ENCODE measurements at regions not wholly inside any gene's neighbourhood (a gene's known extent, or its start where the extent isn't known, plus 50 kb on each side); places are given as distances from the start of the nearest gene placed in this dataset.

- 0% methylated on average over 6 of the region's 6 CpGs for WGBS (ENCODE audit: insufficient coverage, low coverage, missing lambda C conversion rate)
- POLR2A ChIA-PET, result interaction anchor here (0.7 to 1.2 kb wide), 3 partner anchors 9 to 16 kb away, joined by 3 to 7 read pairs (median 3); no protein-coding TSS in a partner anchor
- CTCF ChIA-PET (ENCODE audit: low intra/inter-chr PET ratio), result no interaction called here
- TF ChIP-seq, protein P1, sequence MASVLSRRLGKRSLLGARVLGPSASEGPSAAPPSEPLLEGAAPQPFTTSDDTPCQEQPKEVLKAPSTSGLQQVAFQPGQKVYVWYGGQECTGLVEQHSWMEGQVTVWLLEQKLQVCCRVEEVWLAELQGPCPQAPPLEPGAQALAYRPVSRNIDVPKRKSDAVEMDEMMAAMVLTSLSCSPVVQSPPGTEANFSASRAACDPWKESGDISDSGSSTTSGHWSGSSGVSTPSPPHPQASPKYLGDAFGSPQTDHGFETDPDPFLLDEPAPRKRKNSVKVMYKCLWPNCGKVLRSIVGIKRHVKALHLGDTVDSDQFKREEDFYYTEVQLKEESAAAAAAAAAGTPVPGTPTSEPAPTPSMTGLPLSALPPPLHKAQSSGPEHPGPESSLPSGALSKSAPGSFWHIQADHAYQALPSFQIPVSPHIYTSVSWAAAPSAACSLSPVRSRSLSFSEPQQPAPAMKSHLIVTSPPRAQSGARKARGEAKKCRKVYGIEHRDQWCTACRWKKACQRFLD (CRISPR knock-in tag; IDR thresholded peaks at IDR 0.05), result 0 out of 2 replicates have a peak, but pooled peaks have one; percentile 50
- TF ChIP-seq ARID1B (IDR thresholded peaks at IDR 0.05) (peak; percentile 40; the same call in 1 of the 2 replicates), CREM (IDR thresholded peaks at IDR 0.05; ENCODE audit: low read depth) (peak; percentile 77), HMG20A (CRISPR knock-in tag; conservative IDR thresholded peaks at IDR 0.05) (no peak), SMARCA4 (IDR thresholded peaks at IDR 0.05) (peak; percentile 62), SETDB1 (IDR thresholded peaks at IDR 0.05; ENCODE audit: low read length) (no peak), SMARCE1 (IDR thresholded peaks at IDR 0.05) (peak; percentile 22; the same call in 1 of the 2 replicates), ZNF280A (IDR thresholded peaks at IDR 0.05; ENCODE audit: low read depth, partially characterized antibody) (no peak), CEBPG (CRISPR knock-in tag; IDR thresholded peaks at IDR 0.05) (peak; percentile 21; the same call in 1 of the 2 replicates), CEBPG (tag; conservative IDR thresholded peaks at IDR 0.05 in 1 of 2, IDR thresholded peaks at IDR 0.05 in 1 of 2) (peak in 1 of 2 experiments; percentile 42; a peak in 2 of 4 replicates), JUND (IDR thresholded peaks at IDR 0.05; ENCODE audit: borderline replicate concordance, low read depth, low read length) (peak; percentile 29; the same call in 1 of the 2 replicates), JUND (tag; IDR thresholded peaks at IDR 0.05; ENCODE audit: borderline replicate concordance, low read depth, low read length) (no peak; the same call in 2 of the 3 replicates), ETV5 (CRISPR knock-in tag; IDR thresholded peaks at IDR 0.05; ENCODE audit: low read depth) (no peak), ATF1 (CRISPR knock-in tag; IDR thresholded peaks at IDR 0.05) (no peak), ATF1 (tag; IDR thresholded peaks at IDR 0.05) (peak; percentile 68), ATF7 (IDR thresholded peaks at IDR 0.05) (peak; percentile 56; the same call in 1 of the 2 replicates), TCF3 (CRISPR knock-in tag; IDR thresholded peaks at IDR 0.05) (0 out of 2 replicates have a peak, but pooled peaks have one; percentile 15), CEBPB (tag; IDR thresholded peaks at IDR 0.05) (peak; percentile 86)
- TF ChIP-seq, protein P2, sequence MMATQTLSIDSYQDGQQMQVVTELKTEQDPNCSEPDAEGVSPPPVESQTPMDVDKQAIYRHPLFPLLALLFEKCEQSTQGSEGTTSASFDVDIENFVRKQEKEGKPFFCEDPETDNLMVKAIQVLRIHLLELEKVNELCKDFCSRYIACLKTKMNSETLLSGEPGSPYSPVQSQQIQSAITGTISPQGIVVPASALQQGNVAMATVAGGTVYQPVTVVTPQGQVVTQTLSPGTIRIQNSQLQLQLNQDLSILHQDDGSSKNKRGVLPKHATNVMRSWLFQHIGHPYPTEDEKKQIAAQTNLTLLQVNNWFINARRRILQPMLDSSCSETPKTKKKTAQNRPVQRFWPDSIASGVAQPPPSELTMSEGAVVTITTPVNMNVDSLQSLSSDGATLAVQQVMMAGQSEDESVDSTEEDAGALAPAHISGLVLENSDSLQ (IDR thresholded peaks at IDR 0.05), result peak; percentile 86
- TF ChIP-seq, protein P3, sequence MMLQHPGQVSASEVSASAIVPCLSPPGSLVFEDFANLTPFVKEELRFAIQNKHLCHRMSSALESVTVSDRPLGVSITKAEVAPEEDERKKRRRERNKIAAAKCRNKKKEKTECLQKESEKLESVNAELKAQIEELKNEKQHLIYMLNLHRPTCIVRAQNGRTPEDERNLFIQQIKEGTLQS (IDR thresholded peaks at IDR 0.05), result peak; percentile 45; the same call in 1 of the 2 replicates
- TF ChIP-seq, protein P3 (CRISPR knock-in tag; conservative IDR thresholded peaks at IDR 0.05), result no peak
These were observed 169.7 kb downstream of the ZDHHC21 start for GRCh38 chr9:14523545-14523944.

More at GRCh38 chr9:14523545-14523944, 169.7 kb downstream of the ZDHHC21 start:
- H2AFZ ChIP-seq (ENCODE audit: low read depth, low read length), result peak overlapping the region; percentile 75
- in situ Hi-C loops (cut with MboI) (no loop called here), intact Hi-C loops (cut with micrococcal nuclease) (loop anchor here (5.0 kb wide), 1 partner anchor 46 kb away; no protein-coding TSS in a partner anchor)
- ATAC-seq (peak; percentile 57), FAIRE-seq (peak; percentile 82), DNase-seq (ENCODE audit: extremely low read depth in 1 of 4, low spot score in 3 of 4) (no peak)
- H3K4me3 ChIP-seq, result no peak overlapping the region
- peak overlapping the region; percentile 67 for H3K4me2 ChIP-seq (ENCODE audit: insufficient read depth, low read length)
- BruUV-seq (replicated peaks), result no TSS peak
- H3K36me3 ChIP-seq (ENCODE audit: control insufficient read depth, insufficient read depth, low read length), result no peaks in the 10 kb centered on the region
- no peaks in the 10 kb centered on the region for H4K20me1 ChIP-seq (replicated peaks; ENCODE audit: control insufficient read depth, insufficient read depth, low read length)
- peaks cover 45% of the 10 kb centered on the region for H3K79me2 ChIP-seq (ENCODE audit: control insufficient read depth, insufficient read depth, low read length)
- H3K27me3 ChIP-seq (ENCODE audit: control insufficient read depth in 2 of 2, insufficient read depth in 2 of 2, low read length in 2 of 2), result no peaks in the 10 kb centered on the region
- H3K4me1 ChIP-seq (replicated peaks in 1 of 2; ENCODE audit: control insufficient read depth in 2 of 2, insufficient read depth in 2 of 2, low read length in 2 of 2), result peaks cover 13 to 43% of the 10 kb centered on the region in 2 experiments; a peak in 4 of 5 replicates
- no peaks in the 10 kb centered on the region for H3K9me1 ChIP-seq (ENCODE audit: control insufficient read depth, insufficient read depth, low read length)
- H3K9ac ChIP-seq (ENCODE audit: insufficient read depth in 1 of 2, low read depth in 2 of 2, low read length in 2 of 2), result peak overlapping the region; percentile 68 to 71; a peak in 3 of 4 replicates
- H3K9me3 ChIP-seq (replicated peaks; ENCODE audit: control insufficient read depth, insufficient read depth, low read depth, low read length), result no peaks in the 10 kb centered on the region
- peak overlapping the region; percentile 89 for H3K27ac ChIP-seq (ENCODE audit: extremely low read depth, low read depth, low read length)

Measured in K562 (cell line).